ENCODE measurements at regions not wholly inside any gene's neighbourhood (a gene's known extent, or its start where the extent isn't known, plus 50 kb on each side); places are given as distances from the start of the nearest gene placed in this dataset.
"Not testable (repeated sequence)": the region's sequence is repeated elsewhere in the genome, so short reads cannot be mapped to it uniquely, and the experiment has no call there.

DNA sequence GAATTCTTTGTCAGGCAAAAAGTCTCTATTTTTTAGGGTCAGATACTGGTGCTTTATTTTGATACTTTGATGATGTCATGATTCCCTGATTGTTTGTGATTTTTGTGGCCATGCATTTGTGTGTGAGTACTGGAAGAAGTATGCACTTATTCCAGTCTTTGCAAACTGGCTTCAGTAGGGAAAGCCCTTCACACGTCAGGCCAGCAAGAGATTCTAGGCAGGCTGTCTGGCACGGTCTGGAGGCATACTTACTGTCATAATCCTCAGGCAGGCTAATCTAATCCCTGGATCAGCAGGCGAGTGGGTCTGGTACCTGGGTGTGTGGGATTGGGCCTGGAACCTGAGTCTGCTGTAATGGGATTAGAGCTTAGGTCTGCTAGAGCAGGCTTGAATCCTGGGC is 391.8 kb upstream of the MMS22L start:
- DNase-seq (ENCODE audit: low read depth, low spot score), result no peak

DNA sequence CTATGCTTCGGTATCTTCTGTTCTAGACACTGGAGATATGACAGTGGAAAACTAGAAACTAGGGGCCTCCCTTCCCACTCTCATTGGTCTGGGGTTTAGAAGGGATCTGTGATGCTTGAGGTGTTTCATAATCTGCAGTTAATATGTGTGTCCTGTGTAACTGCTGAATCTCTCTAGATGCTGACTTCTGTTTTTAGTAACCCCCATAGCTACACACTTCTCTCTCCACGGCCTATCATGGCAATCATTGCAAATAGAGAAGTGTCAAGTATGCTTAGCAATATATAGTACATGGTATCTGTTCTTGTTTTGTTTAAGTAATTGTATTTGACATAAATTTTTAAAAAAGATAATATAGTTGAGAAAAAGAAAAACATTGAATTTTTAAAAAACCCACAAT is 394.6 kb upstream of the MMS22L start:
- no peak for DNase-seq (ENCODE audit: low read depth, low spot score)

DNA sequence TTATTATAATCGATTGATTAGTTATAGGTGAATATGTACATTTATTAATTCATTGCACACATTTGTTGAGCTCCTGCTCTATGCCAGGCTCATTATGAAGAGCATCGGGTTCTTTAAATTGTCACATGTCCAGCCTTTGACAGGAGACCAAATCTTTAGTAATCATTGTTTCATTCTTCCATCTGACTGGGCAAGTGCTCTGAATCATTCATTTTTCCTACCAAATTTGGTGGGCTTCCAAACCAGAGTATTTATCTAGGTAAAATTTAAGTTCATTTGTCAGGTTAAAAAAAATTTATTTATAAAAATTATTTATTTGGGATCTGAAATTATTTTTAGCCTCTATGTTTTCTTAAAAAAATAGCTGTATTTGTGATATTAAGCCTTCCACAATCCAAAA is 404.9 kb upstream of the MMS22L start:
- DNase-seq (ENCODE audit: low read depth, low spot score), result no peak

DNA sequence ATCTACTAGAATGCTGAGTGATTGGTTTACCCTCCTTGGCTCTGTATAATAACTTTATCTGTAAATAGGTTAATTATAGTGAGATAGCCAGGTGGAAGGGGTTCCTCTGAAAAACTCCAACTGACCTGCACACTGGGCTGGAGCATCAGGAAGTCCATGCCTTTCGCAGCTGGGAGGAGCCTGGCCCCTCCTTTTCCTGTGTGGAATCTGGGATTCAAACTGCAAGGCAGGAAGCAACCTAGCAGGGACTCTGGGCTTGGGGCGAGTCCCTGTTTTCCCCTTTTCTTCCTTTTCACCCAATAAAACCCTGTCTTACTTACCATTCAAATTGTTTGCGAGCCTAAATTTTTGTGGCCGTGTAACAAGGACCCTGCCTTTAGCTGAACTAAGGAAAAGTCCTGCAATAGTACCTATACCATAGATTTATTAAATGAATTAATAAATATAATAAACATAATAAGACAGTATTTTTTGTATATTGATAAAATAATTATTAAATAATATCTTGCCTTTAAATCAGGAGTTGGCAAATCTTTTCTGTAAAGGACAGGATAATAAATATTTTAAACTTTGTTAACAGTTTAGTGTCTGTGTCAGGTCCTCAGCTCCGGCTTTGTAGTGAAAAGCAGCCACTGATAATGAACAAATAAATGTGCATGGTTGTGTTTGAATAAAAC is 406.2 kb upstream of the MMS22L start:
- DNase-seq (ENCODE audit: low read depth, low spot score), result no peak

DNA sequence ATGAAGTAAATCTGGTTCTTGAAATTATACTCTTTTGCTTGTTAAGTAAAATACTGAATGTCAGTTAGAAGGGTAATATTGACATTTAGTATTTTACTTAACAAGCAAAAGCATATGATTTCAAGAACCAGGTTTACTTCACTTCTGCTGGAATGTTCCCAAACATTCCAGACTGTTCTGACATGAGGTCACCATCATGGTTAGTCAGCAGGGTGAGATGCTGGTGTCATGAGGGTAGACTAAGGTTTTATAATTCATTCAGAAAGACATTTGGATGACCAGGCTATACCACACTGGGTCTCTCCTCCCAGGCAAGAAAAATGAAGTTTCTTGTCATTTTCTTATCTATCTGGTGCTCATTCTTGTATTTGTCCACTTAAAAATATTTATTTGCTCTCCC is 414.4 kb upstream of the MMS22L start:
- no peak for DNase-seq (ENCODE audit: low read depth, low spot score)

DNA sequence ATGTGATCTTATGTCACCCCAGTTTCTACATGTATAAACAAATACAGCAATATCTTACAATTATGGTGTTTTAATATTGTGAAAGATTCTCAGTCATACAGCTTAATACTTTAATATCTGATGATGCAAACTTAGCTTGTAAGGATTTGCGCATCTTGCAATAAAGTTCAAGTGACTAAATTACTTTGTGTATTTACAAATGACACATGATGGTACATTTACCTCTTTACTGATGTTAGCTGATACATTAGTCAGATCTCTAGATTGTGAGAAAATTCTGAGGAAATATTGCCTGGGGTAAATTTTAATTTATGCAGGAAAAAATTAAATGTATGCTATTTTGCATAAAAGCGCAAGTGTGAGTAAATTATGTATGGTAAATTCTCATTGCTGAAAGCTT is 418.8 kb upstream of the MMS22L start:
- DNase-seq (ENCODE audit: low read depth, low spot score), result no peak

DNA sequence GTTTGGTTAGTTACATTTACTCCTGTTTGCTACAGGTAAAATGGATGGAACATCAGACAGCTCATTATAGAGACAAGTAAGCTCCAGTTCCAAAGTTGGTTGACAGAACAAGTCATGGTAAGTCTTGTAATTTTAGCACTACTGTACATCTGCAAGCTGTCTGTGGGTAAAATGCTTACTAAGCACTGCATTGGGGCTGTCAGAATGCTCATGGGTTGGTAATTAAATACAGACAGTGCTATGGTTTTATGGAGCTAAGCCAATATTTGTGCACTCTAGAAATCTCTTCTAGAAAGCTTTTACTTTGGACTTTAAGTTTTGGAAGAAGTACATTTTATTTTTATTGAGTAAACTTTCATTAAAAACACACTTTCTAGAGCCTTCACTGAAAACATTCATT is 419.2 kb upstream of the MMS22L start:
- no peak for DNase-seq (ENCODE audit: low read depth, low spot score)

DNA sequence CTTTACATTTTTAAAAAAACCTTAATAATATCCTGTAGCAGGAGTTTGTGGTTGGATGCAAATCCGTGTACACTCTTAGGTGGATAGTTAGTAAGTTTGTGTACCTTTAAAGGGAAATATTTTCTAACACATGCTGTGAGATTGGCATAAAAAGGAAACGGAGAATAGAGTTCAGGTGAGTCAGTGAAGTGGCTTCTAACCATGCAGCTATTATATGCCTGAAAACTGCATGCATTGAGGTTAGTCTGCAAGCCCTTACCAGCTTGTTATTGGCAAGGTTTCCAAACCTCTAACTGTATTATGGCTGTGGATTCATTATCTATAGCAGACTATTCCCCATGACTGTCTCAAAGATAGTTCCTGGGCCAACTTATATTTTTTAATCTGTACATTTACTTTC is 420.6 kb upstream of the MMS22L start:
- DNase-seq (ENCODE audit: low read depth, low spot score), result no peak

DNA sequence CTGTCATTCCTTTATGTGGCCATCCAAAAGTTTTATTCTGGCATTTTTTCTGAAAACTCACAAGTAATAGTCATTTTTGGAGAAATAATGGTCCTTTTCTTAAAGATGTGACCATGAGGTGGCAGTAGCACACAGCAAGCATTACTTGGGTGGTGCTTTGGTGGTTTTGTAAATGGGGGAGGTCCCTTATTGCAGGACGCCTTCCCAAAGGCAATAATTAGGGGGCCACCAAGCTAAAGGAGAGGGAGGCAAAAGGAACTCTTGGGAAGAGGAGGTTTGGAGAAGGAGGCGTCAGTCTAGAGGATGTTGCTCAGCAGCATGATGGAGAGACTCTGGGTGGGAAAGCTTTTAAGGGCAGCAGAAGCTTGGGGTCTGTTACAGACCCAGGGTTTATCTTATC is 422.6 kb upstream of the MMS22L start:
- DNase-seq (ENCODE audit: low read depth, low spot score), result no peak

DNA sequence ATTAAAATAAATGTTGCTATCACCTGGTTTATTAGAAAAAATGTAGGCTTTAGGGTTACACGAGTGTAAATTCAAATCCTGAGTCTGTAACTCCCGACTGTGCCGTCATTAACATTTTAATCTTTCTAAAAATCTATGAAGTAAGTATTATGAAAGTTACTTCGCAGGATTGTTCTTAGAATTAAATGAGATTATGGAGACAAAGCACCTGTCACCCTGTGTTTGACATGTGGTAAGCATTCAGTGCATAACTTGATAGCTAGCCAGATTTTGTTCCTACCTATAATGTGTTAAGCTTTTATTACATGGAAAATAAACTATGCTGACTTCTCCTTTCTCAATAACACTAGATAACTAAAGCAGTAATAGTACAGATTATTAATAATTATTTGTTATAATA is 429.7 kb upstream of the MMS22L start:
- DNase-seq (ENCODE audit: low read depth, low spot score), result no peak

DNA sequence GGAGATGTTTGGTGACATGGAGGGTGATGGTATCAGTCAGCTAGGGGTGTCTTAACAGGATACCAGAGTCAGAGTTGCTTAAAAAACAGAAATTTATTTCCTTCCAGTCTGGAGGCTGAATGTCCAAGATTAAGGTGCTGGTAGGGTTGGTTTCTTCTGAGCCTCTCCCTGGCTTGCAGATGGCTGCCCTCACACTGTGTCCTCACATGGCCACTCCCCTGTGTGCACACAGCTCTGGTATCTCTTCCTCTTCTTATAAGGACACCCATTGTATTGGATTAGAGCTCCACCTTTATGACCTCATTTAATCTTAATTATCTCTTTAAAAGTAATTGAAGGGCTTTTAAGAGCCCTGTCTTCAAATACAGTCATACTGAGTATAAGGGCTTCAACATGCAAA is 431.8 kb upstream of the MMS22L start:
- DNase-seq (ENCODE audit: low read depth, low spot score), result no peak

DNA sequence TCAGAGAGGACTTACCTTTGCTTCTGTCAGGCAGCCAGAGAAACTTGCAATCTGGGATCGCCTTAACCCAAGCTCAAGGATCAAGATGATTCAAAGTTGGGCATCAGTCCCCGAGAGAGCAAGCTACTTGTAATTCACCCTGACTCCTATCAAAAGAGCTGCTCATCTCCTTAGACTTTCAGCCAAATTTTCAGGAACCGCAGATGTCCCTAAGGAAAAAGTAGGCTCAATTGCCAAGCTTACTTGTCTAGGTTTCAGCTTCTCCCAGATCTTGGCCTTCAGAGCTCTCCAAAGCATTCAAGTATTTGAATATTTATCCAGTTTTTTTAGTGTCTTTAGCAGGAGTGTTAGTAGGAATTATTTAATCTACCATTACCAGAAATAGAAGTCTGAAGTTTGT is 434.1 kb upstream of the MMS22L start:
- DNase-seq (ENCODE audit: low read depth, low spot score), result no peak

DNA sequence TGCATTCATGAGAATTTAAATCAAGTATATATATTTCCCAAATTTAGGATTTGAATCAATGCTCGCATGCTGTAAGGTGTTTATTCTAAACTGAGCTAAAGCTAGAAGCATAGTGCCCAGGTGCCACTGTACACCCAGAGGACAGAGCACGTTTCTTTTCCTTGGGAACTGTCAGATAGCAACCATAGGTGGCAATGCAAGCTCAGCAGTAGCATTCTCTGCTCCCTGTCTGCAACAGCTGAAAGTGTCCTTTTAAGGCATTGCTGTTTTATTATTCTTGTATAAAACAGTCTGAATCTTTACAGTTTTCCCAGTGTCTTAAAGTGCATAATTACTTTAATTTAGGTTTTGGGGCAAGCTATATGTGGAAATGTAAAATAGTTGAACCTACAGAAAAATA is 443.4 kb upstream of the MMS22L start:
- no peak for DNase-seq (ENCODE audit: low read depth, low spot score)

DNA sequence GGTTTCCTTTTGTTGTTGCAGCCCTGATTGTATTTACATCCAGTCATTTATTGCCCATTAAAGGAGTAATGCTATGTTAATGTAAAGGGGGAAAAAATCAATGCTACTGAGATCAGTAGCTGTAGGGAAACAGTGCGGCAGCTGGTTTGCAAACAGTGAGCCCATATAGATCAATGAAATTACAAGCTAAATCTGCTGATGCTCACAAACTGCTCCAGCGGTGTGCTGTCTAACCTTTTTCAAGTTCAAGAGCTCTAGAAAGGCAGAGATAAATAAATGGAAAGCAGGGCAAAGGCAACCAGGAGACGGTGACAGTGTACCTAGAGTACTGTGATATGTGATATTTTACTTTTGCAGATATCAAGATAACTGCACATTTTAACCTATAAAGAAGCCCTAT is 449.0 kb upstream of the MMS22L start:
- no peak for DNase-seq (ENCODE audit: low read depth, low spot score)

DNA sequence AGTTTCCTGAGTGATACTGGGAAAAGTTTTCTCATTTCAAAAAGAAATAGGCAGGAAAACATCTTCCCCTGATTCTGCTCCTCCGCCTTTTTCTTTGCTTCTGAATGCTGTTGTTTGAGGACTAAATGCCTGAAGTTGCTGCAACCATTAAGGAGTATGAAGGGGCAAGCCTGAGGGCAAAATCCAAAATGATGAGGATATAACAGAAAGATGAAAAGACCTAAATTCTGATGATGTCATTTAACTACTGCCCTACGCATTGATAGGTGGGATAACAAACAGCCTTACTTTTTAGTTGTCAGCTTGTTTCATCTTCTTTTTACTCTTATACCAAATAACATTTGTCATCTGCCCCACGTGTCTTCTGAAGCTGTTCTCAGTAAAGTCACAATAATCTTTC is 474.6 kb upstream of the MMS22L start:
- DNase-seq (ENCODE audit: low read depth, low spot score), result no peak

DNA sequence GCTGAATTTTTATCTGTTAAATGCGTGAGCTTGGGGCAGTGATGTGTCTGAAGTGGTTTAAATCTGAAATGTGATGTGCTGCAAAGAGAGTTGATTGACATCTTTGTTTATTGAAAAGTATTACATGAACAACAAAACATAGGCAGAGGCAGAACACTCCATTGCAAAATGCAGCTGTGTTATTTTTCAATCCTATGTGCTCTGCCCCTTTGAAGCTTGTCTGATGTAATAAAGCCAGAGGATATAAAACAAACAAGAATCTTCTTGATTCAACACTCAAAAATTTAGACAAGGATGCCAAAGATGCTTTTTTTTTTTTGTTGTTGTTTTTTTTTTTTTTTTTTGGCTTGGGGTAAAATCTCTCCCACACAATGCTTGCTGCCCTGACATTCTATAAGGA is 482.4 kb upstream of the MMS22L start:
- DNase-seq (ENCODE audit: low read depth, low spot score), result no peak

DNA sequence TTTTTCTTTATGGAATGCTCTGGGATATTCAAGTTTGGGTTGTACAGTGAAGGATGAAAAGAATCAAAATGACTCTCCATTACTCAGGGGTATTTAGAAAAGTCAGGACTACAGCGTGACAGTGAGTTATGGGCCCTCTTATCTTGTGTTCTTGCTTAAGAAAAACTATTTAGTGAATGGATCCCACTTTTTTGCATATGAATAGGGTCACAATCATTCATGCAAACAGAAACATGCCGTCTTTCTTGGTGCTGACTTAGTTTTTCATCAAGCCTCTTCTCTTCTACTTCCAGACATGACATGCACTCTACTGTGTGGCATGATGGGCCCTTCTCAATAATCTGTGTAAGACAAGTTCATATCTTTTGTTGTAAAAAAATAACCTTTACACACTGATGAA is 488.4 kb upstream of the MMS22L start:
- DNase-seq (ENCODE audit: low read depth, low spot score), result no peak

DNA sequence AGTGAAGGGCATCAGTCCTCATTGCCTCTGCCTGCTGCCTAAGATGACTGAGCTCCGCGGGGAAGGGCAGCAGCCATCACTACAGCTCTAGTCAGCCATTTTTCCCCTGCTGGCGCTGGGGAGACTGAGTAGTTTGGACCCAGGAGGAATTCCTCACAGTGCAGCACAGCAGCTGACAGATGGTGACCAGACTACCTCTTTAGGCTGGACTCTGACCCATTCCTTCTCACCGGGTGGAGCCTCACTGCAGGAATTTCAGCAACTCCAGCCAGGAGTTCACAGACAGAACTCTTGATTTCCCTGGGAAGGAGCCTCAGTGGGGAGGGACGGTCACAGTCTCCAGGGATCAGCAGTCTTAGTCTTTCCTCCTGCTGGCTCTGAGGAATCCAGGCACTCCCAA is 492.0 kb upstream of the MMS22L start:
- no peak for DNase-seq (ENCODE audit: low read depth, low spot score)

DNA sequence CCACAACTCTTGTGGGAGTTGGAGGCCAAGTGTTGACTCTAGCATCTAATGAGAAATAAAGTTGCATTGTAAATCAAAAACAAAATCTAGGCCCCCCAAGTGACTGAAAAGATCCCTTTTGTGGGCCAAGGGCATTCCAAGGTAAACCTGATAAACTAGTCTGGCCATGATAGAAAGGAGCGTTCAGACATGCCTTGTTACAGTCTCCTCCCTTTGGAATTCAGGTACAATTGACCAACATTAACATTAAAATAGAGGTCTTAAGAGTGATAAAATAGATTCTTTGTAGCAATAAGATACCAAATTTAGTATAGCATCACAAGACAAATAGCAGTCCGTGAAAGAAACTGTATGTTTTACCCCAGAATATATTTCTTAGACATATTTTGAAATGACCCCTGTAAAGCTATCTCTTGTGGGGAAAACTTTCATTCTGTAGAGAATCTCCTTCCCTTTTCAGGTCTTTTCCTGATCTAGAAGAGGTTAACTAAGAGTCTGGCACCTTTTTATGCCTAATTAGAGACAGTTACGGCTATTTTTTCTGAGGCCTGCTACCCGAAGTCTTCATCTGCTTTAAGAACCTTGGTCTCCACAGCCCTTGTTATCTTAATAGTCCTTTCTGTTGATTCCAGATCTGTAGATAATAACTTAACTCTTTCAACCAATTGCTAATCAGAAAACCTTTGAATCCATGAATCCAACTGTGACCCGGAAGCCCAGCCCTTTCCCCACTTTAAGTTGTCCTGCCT is 495.4 kb upstream of the MMS22L start:
- DNase-seq (ENCODE audit: low read depth, low spot score), result no peak

DNA sequence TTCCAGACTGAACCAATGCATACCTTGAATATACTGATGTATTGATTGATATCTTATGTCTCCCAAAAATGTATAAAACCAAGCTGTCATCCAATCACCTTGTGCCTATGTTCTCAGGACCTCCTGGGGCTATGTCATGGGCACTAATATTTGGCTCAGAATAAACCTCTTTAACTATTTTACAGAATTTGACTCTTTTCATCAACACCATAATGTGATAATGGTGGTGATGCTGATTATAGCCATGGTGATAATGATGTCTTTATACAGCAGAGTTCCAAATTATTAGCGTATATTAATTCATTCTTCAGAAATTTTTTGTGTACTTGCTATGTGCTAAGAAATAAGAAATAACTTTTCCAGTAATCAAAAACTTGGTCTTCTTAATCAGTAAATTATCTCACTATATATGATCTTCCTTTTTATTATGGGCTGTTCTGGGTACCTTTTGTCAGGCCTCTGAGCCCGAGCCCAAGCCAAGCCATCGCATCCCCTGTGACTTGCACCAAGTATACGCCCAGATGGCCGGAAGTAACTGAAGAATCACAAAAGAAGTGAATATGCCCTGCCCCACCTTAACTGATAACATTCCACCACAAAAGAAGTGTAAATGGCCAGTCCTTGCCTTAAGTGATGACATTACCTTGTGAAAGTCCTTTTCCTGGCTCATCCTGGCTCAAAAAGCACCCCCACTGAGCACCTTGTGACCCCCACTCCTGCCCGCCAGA is 496.2 kb upstream of the MMS22L start:
- DNase-seq (ENCODE audit: low read depth, low spot score), result not testable (repeated sequence)

DNA sequence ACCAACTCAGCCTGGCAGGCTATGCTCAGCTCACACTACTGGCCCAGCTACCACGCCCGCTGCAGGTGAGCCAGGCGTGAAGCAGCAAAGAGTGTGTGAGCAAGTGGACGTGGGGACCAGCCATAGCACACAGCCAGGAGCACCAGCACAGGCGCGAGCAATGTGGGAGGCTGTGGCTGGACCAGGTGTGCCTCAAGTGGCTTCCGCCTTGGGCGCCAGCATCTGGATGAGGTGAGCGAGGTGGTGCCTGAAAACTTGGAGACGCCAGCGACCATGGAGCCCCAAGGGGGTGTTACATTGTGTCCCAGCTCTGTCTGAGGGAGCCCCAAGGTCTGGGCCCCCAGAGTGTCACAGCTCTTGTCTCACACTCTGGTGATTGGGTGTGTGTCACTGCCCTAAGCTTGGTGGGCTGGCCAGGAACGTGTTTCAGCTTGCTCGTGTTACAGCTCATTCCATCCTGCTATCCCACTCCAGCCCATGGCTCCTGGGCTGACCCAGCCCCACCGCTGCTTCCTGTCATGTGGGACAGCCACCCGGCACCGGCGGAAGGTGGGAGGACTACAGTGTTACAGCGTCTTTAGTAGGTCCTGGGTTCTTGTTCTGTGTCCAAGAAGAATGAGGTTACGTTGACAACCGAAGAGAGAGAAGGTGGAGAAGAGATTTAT is 508.0 kb upstream of the MMS22L start:
- DNase-seq (ENCODE audit: low read depth, low spot score), result no peak

DNA sequence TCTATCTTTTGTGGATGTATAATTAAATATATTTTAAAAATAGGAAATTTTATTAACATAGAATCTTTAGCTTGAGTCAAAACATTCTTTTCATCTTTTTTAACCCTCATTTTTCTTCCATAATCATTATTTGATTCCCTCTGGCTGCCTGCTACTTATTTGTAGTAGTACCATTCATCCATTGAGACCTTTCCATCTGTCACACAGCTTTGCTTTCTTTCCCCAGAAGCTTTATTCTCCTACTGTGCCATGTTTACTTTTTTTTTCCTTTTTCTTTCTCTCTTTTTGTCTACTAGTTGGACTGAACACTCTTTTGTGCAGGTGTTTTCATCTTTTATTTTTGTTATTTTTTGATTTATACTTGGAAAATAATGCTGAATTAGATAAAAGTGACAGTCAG is 522.6 kb upstream of the MMS22L start:
- DNase-seq (ENCODE audit: low read depth, low spot score), result no peak
